ENCODE measurements at regions not wholly inside any gene's neighbourhood (a gene's known extent, or its start where the extent isn't known, plus 50 kb on each side); places are given as distances from the start of the nearest gene placed in this dataset.
A peak's percentile ranks its signal among the peaks of the same experiment; 100 is the strongest.

GRCh38 chr3:75983609-75984290 is 198.4 kb upstream of the ZNF717 start:
- no peak for DNase-seq (ENCODE audit: low read depth in 4 of 4, low spot score in 3 of 4)

GRCh38 chr3:75985432-75985831 is 200.1 kb upstream of the ZNF717 start:
- no peak for DNase-seq (ENCODE audit: low read depth in 4 of 4, low spot score in 3 of 4)

- DNase-seq (ENCODE audit: low read depth in 4 of 4, low spot score in 3 of 4): no peak
Measured at GRCh38 chr3:76010252-76010651, 224.9 kb upstream of the ZNF717 start.

GRCh38 chr3:76011121-76011520 is 225.8 kb upstream of the ZNF717 start:
- DNase-seq (ENCODE audit: low read depth in 4 of 4, low spot score in 3 of 4): no peak

- DNase-seq (ENCODE audit: low read depth in 4 of 4, low spot score in 3 of 4): no peak
Measured at GRCh38 chr3:76015496-76015895, 230.1 kb upstream of the ZNF717 start.

GRCh38 chr3:76016111-76016510 is 230.8 kb upstream of the ZNF717 start:
- no peak for DNase-seq (ENCODE audit: low read depth in 4 of 4, low spot score in 3 of 4)

GRCh38 chr3:76016769-76017439 is 231.6 kb upstream of the ZNF717 start:
- no peak for DNase-seq (ENCODE audit: low read depth in 4 of 4, low spot score in 3 of 4)

GRCh38 chr3:76021376-76021775 is 236.0 kb upstream of the ZNF717 start:
- DNase-seq (ENCODE audit: low read depth in 4 of 4, low spot score in 3 of 4): no peak

GRCh38 chr3:76024640-76025039 is 239.3 kb upstream of the ZNF717 start:
- DNase-seq (ENCODE audit: low read depth in 4 of 4, low spot score in 3 of 4): no peak

GRCh38 chr3:76025561-76025960 is 240.2 kb upstream of the ZNF717 start:
- DNase-seq (ENCODE audit: low read depth in 4 of 4, low spot score in 3 of 4): no peak

GRCh38 chr3:76026379-76026778 is 241.0 kb upstream of the ZNF717 start:
- DNase-seq (ENCODE audit: low read depth in 4 of 4, low spot score in 3 of 4): no peak

GRCh38 chr3:76028774-76029173 is 243.4 kb upstream of the ZNF717 start:
- no peak for DNase-seq (ENCODE audit: low read depth in 4 of 4, low spot score in 3 of 4)

- DNase-seq (ENCODE audit: low read depth in 4 of 4, low spot score in 3 of 4): no peak
Measured at GRCh38 chr3:76034649-76035048, 249.3 kb upstream of the ZNF717 start.

- DNase-seq (ENCODE audit: low read depth in 4 of 4, low spot score in 3 of 4): no peak
Measured at GRCh38 chr3:76035117-76035516, 249.8 kb upstream of the ZNF717 start.

GRCh38 chr3:76038949-76039348 is 253.6 kb upstream of the ZNF717 start:
- no peak for DNase-seq (ENCODE audit: low read depth in 4 of 4, low spot score in 3 of 4)

GRCh38 chr3:76039431-76039830 is 254.1 kb upstream of the ZNF717 start:
- no peak for DNase-seq (ENCODE audit: low read depth in 4 of 4, low spot score in 3 of 4)

GRCh38 chr3:76040946-76041345 is 255.6 kb upstream of the ZNF717 start:
- no peak for DNase-seq (ENCODE audit: low read depth in 4 of 4, low spot score in 3 of 4)

- no peak for DNase-seq (ENCODE audit: low read depth in 4 of 4, low spot score in 3 of 4)
Measured at GRCh38 chr3:76043746-76044145, 258.4 kb upstream of the ZNF717 start.

- peak in 1 of 4 donors; percentile 33 for DNase-seq (ENCODE audit: low read depth in 4 of 4, low spot score in 3 of 4)
Measured at GRCh38 chr3:76044601-76045600, 259.6 kb upstream of the ZNF717 start.

GRCh38 chr3:76047368-76047767 is 262.0 kb upstream of the ZNF717 start:
- DNase-seq (ENCODE audit: low read depth in 4 of 4, low spot score in 3 of 4): no peak

- no peak for DNase-seq (ENCODE audit: low read depth in 4 of 4, low spot score in 3 of 4)
Measured at GRCh38 chr3:76049776-76050175, 264.4 kb upstream of the ZNF717 start.

Data from left renal pelvis (tissue), 4 donors.